ENCODE measurements at regions not wholly inside any gene's neighbourhood (a gene's known extent, or its start where the extent isn't known, plus 50 kb on each side); places are given as distances from the start of the nearest gene placed in this dataset.
A peak's percentile ranks its signal among the peaks of the same experiment; 100 is the strongest.

- DNase-seq (ENCODE audit: low read depth), result no peak
- TF ChIP-seq, protein P1, sequence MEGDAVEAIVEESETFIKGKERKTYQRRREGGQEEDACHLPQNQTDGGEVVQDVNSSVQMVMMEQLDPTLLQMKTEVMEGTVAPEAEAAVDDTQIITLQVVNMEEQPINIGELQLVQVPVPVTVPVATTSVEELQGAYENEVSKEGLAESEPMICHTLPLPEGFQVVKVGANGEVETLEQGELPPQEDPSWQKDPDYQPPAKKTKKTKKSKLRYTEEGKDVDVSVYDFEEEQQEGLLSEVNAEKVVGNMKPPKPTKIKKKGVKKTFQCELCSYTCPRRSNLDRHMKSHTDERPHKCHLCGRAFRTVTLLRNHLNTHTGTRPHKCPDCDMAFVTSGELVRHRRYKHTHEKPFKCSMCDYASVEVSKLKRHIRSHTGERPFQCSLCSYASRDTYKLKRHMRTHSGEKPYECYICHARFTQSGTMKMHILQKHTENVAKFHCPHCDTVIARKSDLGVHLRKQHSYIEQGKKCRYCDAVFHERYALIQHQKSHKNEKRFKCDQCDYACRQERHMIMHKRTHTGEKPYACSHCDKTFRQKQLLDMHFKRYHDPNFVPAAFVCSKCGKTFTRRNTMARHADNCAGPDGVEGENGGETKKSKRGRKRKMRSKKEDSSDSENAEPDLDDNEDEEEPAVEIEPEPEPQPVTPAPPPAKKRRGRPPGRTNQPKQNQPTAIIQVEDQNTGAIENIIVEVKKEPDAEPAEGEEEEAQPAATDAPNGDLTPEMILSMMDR (conservative IDR thresholded peaks at IDR 0.05; ENCODE audit: control insufficient read depth, insufficient read depth, low read depth, low read length), result no peak
- H3K4me3 ChIP-seq (ENCODE audit: control insufficient read depth, low read depth, low read length), result no peak overlapping the region
Observed at GRCh38 chr5:168011096-168011495, 280.3 kb upstream of the WWC1 start.

- no peak overlapping the region for H3K4me3 ChIP-seq (ENCODE audit: control insufficient read depth, low read depth, low read length)
- DNase-seq (ENCODE audit: low read depth), result no peak
- TF ChIP-seq, protein P1 (conservative IDR thresholded peaks at IDR 0.05; ENCODE audit: control insufficient read depth, insufficient read depth, low read depth, low read length), result no peak
Observed at GRCh38 chr5:168012006-168012405, 279.4 kb upstream of the WWC1 start.

DNA sequence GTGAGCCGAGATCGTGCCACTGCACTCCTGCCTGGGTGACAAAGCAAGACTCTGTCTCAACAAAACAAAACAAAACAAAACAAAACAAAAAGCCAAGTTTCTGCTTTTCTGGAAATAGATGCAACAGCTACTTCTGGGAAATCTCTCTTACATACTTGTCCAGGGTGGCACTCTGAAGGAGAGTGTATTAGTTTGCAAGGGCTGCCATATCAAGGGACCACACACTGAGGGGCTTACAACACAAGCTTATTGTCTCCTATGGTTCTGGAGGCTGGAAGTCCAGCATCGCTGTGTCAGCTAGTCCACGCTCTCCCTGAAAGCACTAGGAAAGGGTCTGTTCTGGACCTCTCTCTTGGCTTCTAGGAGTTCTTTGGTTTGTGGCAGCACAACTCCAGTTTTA lies 277.9 kb upstream of the WWC1 start:
- TF ChIP-seq, protein P1 (conservative IDR thresholded peaks at IDR 0.05; ENCODE audit: control insufficient read depth, insufficient read depth, low read depth, low read length), result no peak
- no peak for DNase-seq (ENCODE audit: low read depth)
- no peak overlapping the region for H3K4me3 ChIP-seq (ENCODE audit: control insufficient read depth, low read depth, low read length)

DNA sequence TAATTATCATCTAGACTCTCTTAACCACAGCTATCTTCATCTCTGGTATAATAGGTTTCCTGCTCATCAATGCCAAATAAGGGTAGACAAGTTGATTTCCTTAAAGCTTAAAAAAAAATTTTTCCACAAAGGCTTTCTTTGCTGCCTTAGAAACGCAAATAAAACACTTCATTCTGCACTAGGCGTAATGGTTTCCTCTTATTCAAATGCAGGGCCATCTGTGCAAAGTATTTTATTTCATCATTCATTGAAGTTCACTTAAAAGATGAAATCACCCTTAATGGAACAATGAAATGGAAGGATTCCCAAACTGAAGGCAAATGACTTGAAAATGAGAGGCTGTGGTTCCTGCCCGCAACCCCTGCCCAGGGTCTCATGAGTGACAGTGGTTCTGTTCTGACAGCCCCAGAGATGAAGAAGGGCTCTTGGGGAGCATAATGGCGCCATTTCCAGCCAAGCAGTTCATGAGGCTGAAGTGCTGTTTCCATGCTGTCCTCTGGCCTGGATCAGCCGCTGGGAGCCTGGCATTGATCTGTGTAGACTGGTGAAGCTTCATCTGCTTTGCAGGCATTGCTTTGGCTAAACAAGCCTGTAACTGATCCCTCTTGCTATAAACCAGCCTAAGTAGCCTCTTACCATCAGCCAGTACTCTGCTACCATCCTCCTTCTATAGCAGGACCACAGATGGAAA lies 276.9 kb upstream of the WWC1 start:
- TF ChIP-seq, protein P1 (conservative IDR thresholded peaks at IDR 0.05; ENCODE audit: control insufficient read depth, insufficient read depth, low read depth, low read length), result no peak
- no peak for DNase-seq (ENCODE audit: low read depth)
- no peak overlapping the region for H3K4me3 ChIP-seq (ENCODE audit: control insufficient read depth, low read depth, low read length)

DNA sequence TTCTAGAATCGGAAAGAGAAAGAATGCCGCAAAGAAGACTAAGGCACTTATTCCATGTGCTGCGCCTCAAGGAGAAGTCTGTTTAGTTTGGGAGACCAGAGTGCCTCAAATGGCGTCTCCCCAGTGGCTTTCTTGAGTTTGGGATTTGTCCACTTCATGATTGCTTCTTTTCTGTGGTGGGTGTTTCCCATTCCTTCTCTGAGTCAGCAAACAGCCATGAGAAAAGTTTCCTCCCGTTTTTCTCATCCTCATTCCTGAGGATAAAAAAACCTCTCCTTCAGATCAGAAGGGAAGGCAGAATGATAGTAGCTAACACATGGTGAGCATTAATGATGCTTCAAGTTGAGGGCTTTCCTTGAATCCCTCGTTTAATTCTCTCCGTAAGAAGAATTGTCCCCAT lies 275.9 kb upstream of the WWC1 start:
- DNase-seq (ENCODE audit: low read depth), result peak; percentile 16
- no peak overlapping the region for H3K4me3 ChIP-seq (ENCODE audit: control insufficient read depth, low read depth, low read length)
- TF ChIP-seq, protein P1 (conservative IDR thresholded peaks at IDR 0.05; ENCODE audit: control insufficient read depth, insufficient read depth, low read depth, low read length), result no peak

DNA sequence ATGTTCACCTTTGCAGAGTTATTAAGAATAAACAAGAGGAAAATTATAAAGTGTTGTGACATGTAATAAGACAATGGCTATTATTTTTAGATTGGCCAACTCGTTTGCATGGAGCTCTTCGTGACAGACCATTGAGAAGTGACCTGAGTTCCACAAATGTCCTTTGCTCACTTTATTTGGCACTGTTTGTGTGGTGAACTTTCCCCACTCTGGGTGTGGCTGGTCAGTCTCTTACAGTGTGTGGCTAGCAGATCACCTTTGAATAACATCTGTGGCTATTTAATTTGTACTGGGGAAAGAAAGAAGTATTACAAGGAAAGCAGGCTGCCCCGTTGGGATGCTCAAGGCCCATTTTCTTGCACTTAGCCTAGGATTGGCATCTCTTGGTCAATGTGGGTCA lies 274.1 kb upstream of the WWC1 start:
- DNase-seq (ENCODE audit: low read depth), result no peak
- TF ChIP-seq, protein P1 (conservative IDR thresholded peaks at IDR 0.05; ENCODE audit: control insufficient read depth, insufficient read depth, low read depth, low read length), result no peak
- H3K4me3 ChIP-seq (ENCODE audit: control insufficient read depth, low read depth, low read length), result no peak overlapping the region

GRCh38 chr5:168019143-168019542 lies 272.3 kb upstream of the WWC1 start:
- TF ChIP-seq, protein P1 (conservative IDR thresholded peaks at IDR 0.05; ENCODE audit: control insufficient read depth, insufficient read depth, low read depth, low read length), result no peak
- no peak overlapping the region for H3K4me3 ChIP-seq (ENCODE audit: control insufficient read depth, low read depth, low read length)
- no peak for DNase-seq (ENCODE audit: low read depth)
